Epithelial cell of esophagus (primary cell): ENCODE measurements at regions not wholly inside any gene's neighbourhood (a gene's known extent, or its start where the extent isn't known, plus 50 kb on each side); places are given as distances from the start of the nearest gene placed in this dataset.

Source experiments
- DNase-seq: peaks from one replicate; pipeline ENCODE4 v3.0.0; 2010; ENCODE audit warnings: low read depth
- H3K4me3 ChIP-seq: 2 replicates; pipeline ENCODE4 v1.5.1; 2011; ENCODE audit warnings: mild to moderate bottlenecking, low read length, control low read depth
- TF ChIP-seq, protein P1 (sequence below): IDR thresholded peaks from 2 replicates; pipeline ENCODE4 v1.5.1; 2011; ENCODE audit warnings: low read depth, mild to moderate bottlenecking, low read length, control low read depth, inconsistent platforms; ENCODE audit not compliant: insufficient read depth; ENCODE audit errors: missing control alignments

DNA sequence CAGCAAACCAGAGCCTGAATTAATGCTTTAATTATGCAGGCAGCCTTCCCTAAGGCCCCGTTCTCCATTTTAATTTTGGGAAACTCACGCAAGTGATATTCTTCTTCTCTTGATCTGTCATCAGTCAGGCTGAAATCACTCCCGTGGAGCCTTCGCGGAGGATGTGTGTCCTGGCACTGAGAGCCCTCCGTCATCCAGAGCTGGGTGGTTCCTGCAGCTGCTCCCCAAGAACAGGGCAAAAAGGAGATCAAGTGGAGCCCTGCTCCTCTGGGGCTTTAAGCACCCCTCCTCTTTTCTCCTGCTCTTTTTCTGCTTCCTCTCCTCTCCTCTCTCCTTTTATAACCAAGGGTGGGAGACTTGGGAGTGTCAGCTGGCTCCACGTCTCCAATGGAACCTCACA lies 133.2 kb upstream of the CACNA1E start:
- no peak for DNase-seq
- TF ChIP-seq, protein P1, sequence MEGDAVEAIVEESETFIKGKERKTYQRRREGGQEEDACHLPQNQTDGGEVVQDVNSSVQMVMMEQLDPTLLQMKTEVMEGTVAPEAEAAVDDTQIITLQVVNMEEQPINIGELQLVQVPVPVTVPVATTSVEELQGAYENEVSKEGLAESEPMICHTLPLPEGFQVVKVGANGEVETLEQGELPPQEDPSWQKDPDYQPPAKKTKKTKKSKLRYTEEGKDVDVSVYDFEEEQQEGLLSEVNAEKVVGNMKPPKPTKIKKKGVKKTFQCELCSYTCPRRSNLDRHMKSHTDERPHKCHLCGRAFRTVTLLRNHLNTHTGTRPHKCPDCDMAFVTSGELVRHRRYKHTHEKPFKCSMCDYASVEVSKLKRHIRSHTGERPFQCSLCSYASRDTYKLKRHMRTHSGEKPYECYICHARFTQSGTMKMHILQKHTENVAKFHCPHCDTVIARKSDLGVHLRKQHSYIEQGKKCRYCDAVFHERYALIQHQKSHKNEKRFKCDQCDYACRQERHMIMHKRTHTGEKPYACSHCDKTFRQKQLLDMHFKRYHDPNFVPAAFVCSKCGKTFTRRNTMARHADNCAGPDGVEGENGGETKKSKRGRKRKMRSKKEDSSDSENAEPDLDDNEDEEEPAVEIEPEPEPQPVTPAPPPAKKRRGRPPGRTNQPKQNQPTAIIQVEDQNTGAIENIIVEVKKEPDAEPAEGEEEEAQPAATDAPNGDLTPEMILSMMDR: no peak
- no peak overlapping the region for H3K4me3 ChIP-seq

GRCh38 chr1:181351740-181352139 lies 131.6 kb upstream of the CACNA1E start:
- TF ChIP-seq, protein P1: no peak
- no peak for DNase-seq
- H3K4me3 ChIP-seq: no peak overlapping the region

GRCh38 chr1:181352695-181353094 lies 130.6 kb upstream of the CACNA1E start:
- H3K4me3 ChIP-seq: no peak overlapping the region
- TF ChIP-seq, protein P1: no peak
- DNase-seq: no peak

DNA sequence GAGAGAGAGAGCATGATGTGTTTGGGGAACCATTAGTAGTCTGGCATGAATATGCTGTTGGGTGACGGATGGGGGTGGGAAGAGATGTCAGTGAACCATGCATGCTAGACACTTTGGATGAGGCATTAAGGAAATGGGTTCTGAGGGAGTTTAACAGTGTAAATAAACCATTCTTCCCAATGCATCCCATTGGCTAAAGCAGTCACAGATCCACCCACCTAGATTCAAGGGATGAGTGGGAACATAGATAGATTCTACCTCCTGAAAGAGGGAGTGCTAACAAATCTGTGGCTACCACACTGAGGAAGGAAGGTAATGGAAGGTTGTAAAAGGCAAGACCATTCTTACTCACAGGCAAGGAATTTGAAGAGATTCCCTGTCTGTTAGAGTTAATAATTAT lies 129.8 kb upstream of the CACNA1E start:
- peak; percentile 4 for DNase-seq
- TF ChIP-seq, protein P1: no peak
- H3K4me3 ChIP-seq: no peak overlapping the region

DNA sequence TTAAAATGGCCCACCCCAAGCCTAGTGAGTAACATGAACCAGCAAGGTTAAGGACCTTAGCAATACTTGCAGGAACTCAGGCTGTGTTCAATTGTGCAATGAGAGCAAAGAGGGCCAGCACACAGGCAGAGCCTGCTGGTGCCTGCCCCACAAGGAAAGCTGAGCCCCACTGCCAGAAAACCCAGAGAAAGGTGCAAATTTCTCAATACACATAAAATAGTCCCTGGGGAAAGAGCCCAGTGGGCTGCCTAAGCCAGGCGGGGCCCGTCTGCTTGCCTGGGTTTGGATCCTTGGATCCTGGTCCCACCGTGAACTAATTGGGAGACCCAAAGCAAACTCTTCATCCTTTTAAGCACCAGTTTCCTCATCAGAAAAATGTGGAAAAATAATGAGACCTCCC lies 128.5 kb upstream of the CACNA1E start:
- peak; percentile 29 for DNase-seq
- TF ChIP-seq, protein P1: no peak
- H3K4me3 ChIP-seq: no peak overlapping the region

DNA sequence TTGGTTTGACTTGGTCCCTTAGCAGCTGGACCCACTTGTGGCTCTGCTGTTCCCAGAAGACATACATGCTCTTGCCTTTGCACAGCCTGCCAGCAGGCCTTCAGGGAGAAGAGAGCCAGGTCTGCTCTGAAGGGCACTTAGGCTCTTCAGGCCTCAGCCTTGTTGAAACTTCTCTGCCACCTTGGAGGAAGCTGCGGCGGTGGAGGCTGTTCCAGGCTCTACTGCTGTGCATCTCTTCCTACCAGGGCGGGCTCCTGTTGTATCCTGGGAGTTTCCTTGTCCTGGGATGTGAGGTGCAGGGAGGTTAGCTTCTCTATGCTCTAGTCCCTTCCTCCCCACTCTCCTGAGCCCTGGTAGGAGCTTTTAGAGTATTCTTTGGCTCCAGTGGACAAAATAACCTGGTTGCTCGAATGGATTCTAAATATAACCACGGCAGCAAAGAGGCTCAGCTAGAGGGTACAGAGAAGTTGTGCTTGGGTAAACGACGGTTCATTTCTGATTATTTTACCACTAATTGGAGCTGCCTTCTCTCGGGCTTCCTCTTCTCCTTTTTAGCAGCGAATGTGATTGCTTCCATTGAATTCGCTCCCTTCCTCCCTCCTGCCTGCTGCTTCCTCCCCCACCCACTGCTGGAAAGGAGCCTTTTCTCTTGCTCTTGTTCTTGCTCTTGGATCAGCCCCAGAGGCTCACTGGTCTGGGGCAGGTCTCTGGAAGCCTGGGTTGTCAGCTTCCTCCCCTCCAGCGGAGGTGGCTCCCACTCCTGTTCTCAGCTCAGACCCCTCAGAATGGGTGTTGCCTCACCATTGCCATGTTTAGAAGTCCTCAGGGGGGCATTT lies 126.6 kb upstream of the CACNA1E start:
- no peak for DNase-seq
- TF ChIP-seq, protein P1: no peak
- H3K4me3 ChIP-seq: no peak overlapping the region

DNA sequence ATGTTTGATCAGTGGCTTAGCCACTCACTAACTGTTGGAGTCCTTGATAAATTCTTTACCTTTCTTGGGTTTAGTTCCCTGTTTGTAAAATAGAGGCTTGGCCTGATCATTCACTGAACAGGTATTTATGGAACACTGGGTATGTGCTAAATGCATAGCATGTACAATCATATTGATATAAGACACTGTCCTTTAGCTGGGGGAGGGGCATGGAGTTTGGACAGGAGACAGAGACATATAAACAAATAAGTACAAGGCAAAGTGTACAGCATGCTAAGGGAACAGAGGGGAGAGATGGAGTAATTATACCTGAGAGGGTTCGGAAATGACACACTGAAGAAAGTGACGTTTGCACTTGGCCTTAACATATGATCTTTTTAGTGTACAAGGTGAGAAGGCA lies 124.3 kb upstream of the CACNA1E start:
- no peak overlapping the region for H3K4me3 ChIP-seq
- DNase-seq: no peak
- TF ChIP-seq, protein P1: no peak
